GM12878 (cell line): ENCODE measurements at regions not wholly inside any gene's neighbourhood (a gene's known extent, or its start where the extent isn't known, plus 50 kb on each side); places are given as distances from the start of the nearest gene placed in this dataset.

Experiments
- ATAC-seq: fragments of 200-7000 bp; cut with Tn5 transposase; 3 replicates; pipeline ENCODE4 v1.9.1; 2020; ENCODE audit warnings: mild to moderate bottlenecking, moderate library complexity
- BruUV-seq: library from RNA; stranded (reverse); fragments of 400-500 nt; replicated peaks from 2 replicates; lab custom pipeline; 2021; lab: Mats Ljungman, UMichigan
- CTCF ChIA-PET: fragments of 300-600 bp; sonication (Branson Sonifier 250); formaldehyde crosslinking; extraction: SDS; loops from one replicate; lab custom pipeline; 2021; ENCODE audit warnings: inconsistent platforms; lab: Yijun Ruan, JAX
- POLR2A ChIA-PET: fragments of 350-600 bp; formaldehyde crosslinking; extraction: SDS; loops from one replicate; lab custom pipeline; 2021; ENCODE audit warnings: inconsistent platforms; lab: Charles Lee
- RAD21 ChIA-PET: fragments of 300-600 bp; sonication (Branson Sonifier 250); formaldehyde crosslinking; loops from one replicate; lab custom pipeline; 2023; ENCODE audit warnings: antibody characterized with exemption; ENCODE audit not compliant: unreplicated experiment; lab: Charles Lee
- SMC1A ChIA-PET: fragments of 300-600 bp; sonication (Branson Sonifier 250); formaldehyde crosslinking; loops from one replicate; lab custom pipeline; 2023; ENCODE audit not compliant: unreplicated experiment, uncharacterized antibody; lab: Charles Lee
- DNase-seq: peaks from one replicate; pipeline ENCODE4 v3.0.0-alpha.2; 2011; ENCODE audit warnings: low read depth, low spot score
- FAIRE-seq: peaks from 3 replicates; lab custom pipeline; 2011; peaks lifted over from hg19 to GRCh38; lab: Jason Lieb, UNC
- H2AFZ ChIP-seq: 2 replicates; pipeline ENCODE4 v1.6.0; 2011; ENCODE audit warnings: low read depth, low read length, control low read depth; ENCODE audit not compliant: control insufficient read depth
- H3K27ac ChIP-seq: 2 replicates; pipeline ENCODE4 v1.5.1; 2011; ENCODE audit warnings: control low read depth; ENCODE audit not compliant: control insufficient read depth, insufficient read depth
- H3K27me3 ChIP-seq, 2 experiments: replicated peaks in 1 of 2; 2 replicates each; pipeline versions ENCODE4 v1.6.0 to v1.6.1; 2011; ENCODE audit warnings: low read length in 1 of 2; ENCODE audit not compliant: control insufficient read depth in 2 of 2, insufficient read depth in 2 of 2
- H3K36me3 ChIP-seq, 2 experiments: 2 replicates each; pipeline ENCODE4 v1.5.1; 2011; ENCODE audit warnings: low read length in 1 of 2; ENCODE audit not compliant: control insufficient read depth in 2 of 2, insufficient read depth in 2 of 2
- H3K4me1 ChIP-seq: 2 replicates; pipeline ENCODE4 v1.6.1; 2011; ENCODE audit warnings: mild to moderate bottlenecking, low read length, moderate library complexity, mixed read lengths; ENCODE audit not compliant: control insufficient read depth, insufficient read depth
- H3K4me2 ChIP-seq: 2 replicates; pipeline ENCODE4 v1.6.0; 2011; ENCODE audit warnings: control low read depth; ENCODE audit not compliant: control insufficient read depth, insufficient read depth
- H3K4me3 ChIP-seq: fragments of 200-600 bp; sonication (generic); 2 replicates; pipeline ENCODE4 v1.5.1; 2016
- H3K79me2 ChIP-seq: 2 replicates; pipeline ENCODE4 v1.6.0; 2011; ENCODE audit warnings: low read length; ENCODE audit not compliant: control insufficient read depth, insufficient read depth
- H3K9ac ChIP-seq: 2 replicates; pipeline ENCODE4 v1.8.0; 2011; ENCODE audit warnings: low read length, control low read depth, mixed read lengths; ENCODE audit not compliant: control insufficient read depth, insufficient read depth
- H3K9me3 ChIP-seq: replicated peaks from 3 replicates; pipeline ENCODE4 v1.5.1; 2011; ENCODE audit warnings: mild to moderate bottlenecking, low read length; ENCODE audit not compliant: control insufficient read depth, insufficient read depth
- H4K20me1 ChIP-seq: 2 replicates; pipeline ENCODE4 v1.6.0; 2011; ENCODE audit not compliant: control insufficient read depth, insufficient read depth
- SREBF1 ChIP-seq: IDR thresholded peaks from 2 replicates; pipeline ENCODE4 v1.6.1; 2012; ENCODE audit warnings: mild to moderate bottlenecking, low read length
- STAT3 ChIP-seq: IDR thresholded peaks from 2 replicates; pipeline ENCODE4 v1.6.1; 2011; ENCODE audit warnings: low read depth, low read length, improper control_type of control experiment
- ZSCAN29 ChIP-seq: fragments of 450-650 bp; IDR thresholded peaks from 2 replicates; pipeline ENCODE4 v1.6.1; 2017; ENCODE audit warnings: mild to moderate bottlenecking, moderate library complexity
- WGBS: methylation state at CpG from one replicate; pipeline ENCODE4 v1.1.6; 2016; ENCODE audit warnings: low lambda C conversion rate; ENCODE audit not compliant: insufficient replicate concordance, insufficient coverage; ENCODE audit errors: missing lambda C conversion rate; 5-methylcytosine and 5-hydroxymethylcytosine counted together
- in situ Hi-C: fragments of 300-500 bp; cut with MboI; formaldehyde crosslinking; loops from 9 replicates; pipeline ENCODE4 v1.14.3; 2018; ENCODE audit warnings: mixed read lengths
- intact Hi-C: fragments of 100-400 bp; cut with micrococcal nuclease; formaldehyde crosslinking; loops from one replicate; pipeline ENCODE4 v1.14.2; 2022; ENCODE audit not compliant: unreplicated experiment
- TF ChIP-seq, protein P1 (sequence below): IDR thresholded peaks from 2 replicates; pipeline ENCODE4 v1.6.1; 2011; ENCODE audit warnings: low read depth, low read length, improper control_type of control experiment, borderline replicate concordance
- TF ChIP-seq, protein P2 (sequence below): fragments of 450-650 bp; IDR thresholded peaks from 2 replicates; pipeline ENCODE4 v1.6.1; 2017; ENCODE audit warnings: mild to moderate bottlenecking, moderate library complexity

DNA sequence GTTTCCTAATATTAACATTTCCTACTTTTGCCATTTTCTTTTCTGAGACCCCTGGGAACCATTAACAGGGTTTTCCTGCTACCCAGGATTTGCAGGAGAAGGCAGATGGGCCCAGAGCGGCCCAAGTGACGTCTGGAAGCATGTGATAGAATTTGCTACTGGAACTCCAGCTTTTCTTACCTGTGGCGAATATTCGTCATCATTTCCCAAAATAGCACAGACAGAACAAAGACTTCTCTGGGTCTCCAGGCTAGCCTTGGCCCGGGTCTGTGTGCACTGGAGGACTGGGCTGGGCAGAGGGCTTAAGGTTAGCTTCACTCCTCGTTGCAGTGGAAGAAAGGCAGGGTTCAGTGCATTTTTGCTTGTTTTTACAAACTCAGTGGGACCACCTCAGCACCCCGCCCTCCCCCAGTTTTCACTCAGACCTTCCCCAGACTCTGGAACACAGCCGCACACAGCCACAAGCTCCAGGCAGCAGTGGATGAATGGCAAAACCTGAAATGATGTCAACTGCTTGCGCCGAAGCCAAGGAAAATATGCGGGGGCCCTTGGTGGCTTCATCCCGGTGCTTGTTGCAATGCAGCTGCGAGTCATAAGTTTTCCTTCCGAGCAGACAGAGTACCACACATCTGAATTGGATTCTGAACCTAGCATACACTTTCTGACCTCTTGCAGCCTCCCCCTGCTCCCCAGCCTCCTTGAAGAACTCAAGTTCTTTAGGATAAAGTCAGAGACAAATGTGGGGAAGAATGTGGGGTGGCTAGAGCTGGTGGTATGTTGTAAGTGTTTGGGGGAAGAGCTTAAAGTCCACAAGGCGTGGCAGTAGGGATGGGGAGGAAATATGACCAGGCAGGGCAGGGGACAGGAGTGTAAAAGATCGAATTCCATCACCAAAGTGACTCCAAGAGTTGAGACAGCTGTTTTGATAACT lies 586.0 kb downstream of the CCDC171 start:
- intact Hi-C loops, result no loop called here
- no peaks in the 10 kb centered on the region for H3K9me3 ChIP-seq
- H3K36me3 ChIP-seq, result no peaks in the 10 kb centered on the region
- ChIA-PET POLR2A (no interaction called here), SMC1A (no interaction called here)
- no peaks in the 10 kb centered on the region for H3K4me1 ChIP-seq
- BruUV-seq, result no TSS peak
- no peak for FAIRE-seq
- TF ChIP-seq STAT3 (no peak), ZSCAN29 (no peak), SREBF1 (no peak)
- TF ChIP-seq, protein P1, sequence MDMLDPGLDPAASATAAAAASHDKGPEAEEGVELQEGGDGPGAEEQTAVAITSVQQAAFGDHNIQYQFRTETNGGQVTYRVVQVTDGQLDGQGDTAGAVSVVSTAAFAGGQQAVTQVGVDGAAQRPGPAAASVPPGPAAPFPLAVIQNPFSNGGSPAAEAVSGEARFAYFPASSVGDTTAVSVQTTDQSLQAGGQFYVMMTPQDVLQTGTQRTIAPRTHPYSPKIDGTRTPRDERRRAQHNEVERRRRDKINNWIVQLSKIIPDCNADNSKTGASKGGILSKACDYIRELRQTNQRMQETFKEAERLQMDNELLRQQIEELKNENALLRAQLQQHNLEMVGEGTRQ, result no peak
- TF ChIP-seq, protein P2, sequence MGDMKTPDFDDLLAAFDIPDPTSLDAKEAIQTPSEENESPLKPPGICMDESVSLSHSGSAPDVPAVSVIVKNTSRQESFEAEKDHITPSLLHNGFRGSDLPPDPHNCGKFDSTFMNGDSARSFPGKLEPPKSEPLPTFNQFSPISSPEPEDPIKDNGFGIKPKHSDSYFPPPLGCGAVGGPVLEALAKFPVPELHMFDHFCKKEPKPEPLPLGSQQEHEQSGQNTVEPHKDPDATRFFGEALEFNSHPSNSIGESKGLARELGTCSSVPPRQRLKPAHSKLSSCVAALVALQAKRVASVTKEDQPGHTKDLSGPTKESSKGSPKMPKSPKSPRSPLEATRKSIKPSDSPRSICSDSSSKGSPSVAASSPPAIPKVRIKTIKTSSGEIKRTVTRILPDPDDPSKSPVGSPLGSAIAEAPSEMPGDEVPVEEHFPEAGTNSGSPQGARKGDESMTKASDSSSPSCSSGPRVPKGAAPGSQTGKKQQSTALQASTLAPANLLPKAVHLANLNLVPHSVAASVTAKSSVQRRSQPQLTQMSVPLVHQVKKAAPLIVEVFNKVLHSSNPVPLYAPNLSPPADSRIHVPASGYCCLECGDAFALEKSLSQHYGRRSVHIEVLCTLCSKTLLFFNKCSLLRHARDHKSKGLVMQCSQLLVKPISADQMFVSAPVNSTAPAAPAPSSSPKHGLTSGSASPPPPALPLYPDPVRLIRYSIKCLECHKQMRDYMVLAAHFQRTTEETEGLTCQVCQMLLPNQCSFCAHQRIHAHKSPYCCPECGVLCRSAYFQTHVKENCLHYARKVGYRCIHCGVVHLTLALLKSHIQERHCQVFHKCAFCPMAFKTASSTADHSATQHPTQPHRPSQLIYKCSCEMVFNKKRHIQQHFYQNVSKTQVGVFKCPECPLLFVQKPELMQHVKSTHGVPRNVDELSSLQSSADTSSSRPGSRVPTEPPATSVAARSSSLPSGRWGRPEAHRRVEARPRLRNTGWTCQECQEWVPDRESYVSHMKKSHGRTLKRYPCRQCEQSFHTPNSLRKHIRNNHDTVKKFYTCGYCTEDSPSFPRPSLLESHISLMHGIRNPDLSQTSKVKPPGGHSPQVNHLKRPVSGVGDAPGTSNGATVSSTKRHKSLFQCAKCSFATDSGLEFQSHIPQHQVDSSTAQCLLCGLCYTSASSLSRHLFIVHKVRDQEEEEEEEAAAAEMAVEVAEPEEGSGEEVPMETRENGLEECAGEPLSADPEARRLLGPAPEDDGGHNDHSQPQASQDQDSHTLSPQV, result no peak
- TF ChIP-seq, all 136 proteins: peak for 0
- Histone ChIP-seq H2AFZ (no peak overlapping the region), H3K79me2 (no peaks in the 10 kb centered on the region), H3K27ac (no peak overlapping the region), H3K27me3 (no peaks in the 10 kb centered on the region; a peak in 1 of 4 replicates), H3K9ac (no peak overlapping the region), H4K20me1 (no peaks in the 10 kb centered on the region), H3K4me3 (no peak overlapping the region), H3K4me2 (no peak overlapping the region)
- no peak for DNase-seq
- WGBS, result 26% methylated on average over 16 of the region's 16 CpGs
- ATAC-seq, result no peak
- RAD21 ChIA-PET, result no interaction called here
- in situ Hi-C loops, result loop anchor here (10.0 kb wide), 1 partner anchor 264 kb away; no protein-coding TSS in a partner anchor
- CTCF ChIA-PET, result no interaction called here
